ENCODE measurements at regions not wholly inside any gene's neighbourhood (a gene's known extent, or its start where the extent isn't known, plus 50 kb on each side); places are given as distances from the start of the nearest gene placed in this dataset.

GRCh38 chr1:5754817-5755551 lies 237.2 kb downstream of the NPHP4 start:
- Histone ChIP-seq H3K36me3 (replicated peaks in 1 of 2; ENCODE audit: insufficient read depth in 1 of 2, low read depth in 2 of 2) (no peaks in the 10 kb centered on the region), H3K27me3 (no peaks in the 10 kb centered on the region), H3K27ac (no peak overlapping the region), H3K9me3 (no peaks in the 10 kb centered on the region), H3K4me1 (no peaks in the 10 kb centered on the region), H3K4me3 (no peak overlapping the region)
- ATAC-seq (no peak), DNase-seq (no peak)
- WGBS, 2 donors, result 56 to 63% methylated on average over 12 to 14 of the region's 14 CpGs
- TF ChIP-seq CTCF (IDR thresholded peaks at IDR 0.05) (no peak), POLR2A (IDR thresholded peaks at IDR 0.05) (no peak)
- intact Hi-C loops (cut with DNase I), result no loop called here

GRCh38 chr1:5753549-5754421 lies 238.4 kb downstream of the NPHP4 start:
- no peak overlapping the region for H3K4me3 ChIP-seq
- H3K4me1 ChIP-seq, result no peaks in the 10 kb centered on the region
- no peak for TF ChIP-seq POLR2A (IDR thresholded peaks at IDR 0.05)
- no peak for TF ChIP-seq CTCF (IDR thresholded peaks at IDR 0.05)
- DNase-seq, result no peak
- intact Hi-C loops (cut with DNase I), result no loop called here
- H3K36me3 ChIP-seq (replicated peaks in 1 of 2; ENCODE audit: insufficient read depth in 1 of 2, low read depth in 2 of 2), result no peaks in the 10 kb centered on the region
- H3K27ac ChIP-seq, result no peak overlapping the region
- no peaks in the 10 kb centered on the region for H3K9me3 ChIP-seq
- 56 to 82% methylated on average over 14 to 23 of the region's 23 CpGs for WGBS, 2 donors
- peaks cover 0 to 8% of the 10 kb centered on the region in 2 donors for H3K27me3 ChIP-seq
- no peak for ATAC-seq

- Histone ChIP-seq H3K27me3 (peaks cover 0 to 8% of the 10 kb centered on the region in 2 donors), H3K4me3 (no peak overlapping the region), H3K4me1 (no peaks in the 10 kb centered on the region), H3K27ac (no peak overlapping the region), H3K36me3 (replicated peaks in 1 of 2; ENCODE audit: insufficient read depth in 1 of 2, low read depth in 2 of 2) (no peaks in the 10 kb centered on the region), H3K9me3 (no peaks in the 10 kb centered on the region)
- 47 to 70% methylated on average over 10 to 14 of the region's 15 CpGs for WGBS, 2 donors
- ATAC-seq (no peak), DNase-seq (no peak)
- TF ChIP-seq CTCF (IDR thresholded peaks at IDR 0.05) (no peak), POLR2A (IDR thresholded peaks at IDR 0.05) (no peak)
- intact Hi-C loops (cut with DNase I), result no loop called here
These were observed 239.3 kb downstream of the NPHP4 start for GRCh38 chr1:5752746-5753548.

- Histone ChIP-seq H3K27me3 (peaks cover 0 to 8% of the 10 kb centered on the region in 2 donors), H3K27ac (no peak overlapping the region), H3K4me1 (no peaks in the 10 kb centered on the region), H3K36me3 (replicated peaks in 1 of 2; ENCODE audit: insufficient read depth in 1 of 2, low read depth in 2 of 2) (no peaks in the 10 kb centered on the region), H3K4me3 (no peak overlapping the region), H3K9me3 (no peaks in the 10 kb centered on the region)
- WGBS, 2 donors, result 62 to 63% methylated on average over 10 to 14 of the region's 14 CpGs
- ATAC-seq (no peak), DNase-seq (no peak)
- intact Hi-C loops (cut with DNase I), result no loop called here
- TF ChIP-seq POLR2A (IDR thresholded peaks at IDR 0.05), result no peak
- no peak for TF ChIP-seq CTCF (IDR thresholded peaks at IDR 0.05)
These were observed 240.1 kb downstream of the NPHP4 start for GRCh38 chr1:5751833-5752745.

All from body of pancreas (tissue), 4 donors.